ENCODE measurements at regions not wholly inside any gene's neighbourhood (a gene's known extent, or its start where the extent isn't known, plus 50 kb on each side); places are given as distances from the start of the nearest gene placed in this dataset.

- Histone ChIP-seq H3K4me1 (ENCODE audit: control insufficient read depth, insufficient read depth, low read length) (no peaks in the 10 kb centered on the region), H3K27ac (ENCODE audit: low read length) (no peak overlapping the region), H3K9me3 (ENCODE audit: control insufficient read depth, insufficient read depth, low read depth, low read length) (no peaks in the 10 kb centered on the region), H3K4me3 (ENCODE audit: low read depth in 2 of 2, low read length in 2 of 2) (no peak overlapping the region), H3K36me3 (ENCODE audit: control insufficient read depth, insufficient read depth, low read length) (no peaks in the 10 kb centered on the region), H3K27me3 (ENCODE audit: control insufficient read depth, insufficient read depth, low read length) (peaks cover 2% of the 10 kb centered on the region; the same call in 1 of the 2 replicates)
- BruUV-seq (replicated peaks), result no TSS peak
- POLR2A ChIA-PET, result interaction anchor here (0.6 kb wide), 1 partner anchor 63 kb away, joined by 3 read pairs; the partner anchor contains the start of gene STARD13
- DNase-seq (ENCODE audit: low read depth, low spot score) (no peak), ATAC-seq (no peak)
- CTCF ChIA-PET, result no interaction called here
- intact Hi-C loops (cut with micrococcal nuclease; ENCODE audit: unreplicated experiment) (no loop called here), in situ Hi-C loops (cut with HindIII; ENCODE audit: low pct_unique_long_range_greater_than_20kb, low sequenced_read_pairs) (no loop called here)
- no peak for TF ChIP-seq REST (IDR thresholded peaks at IDR 0.05; ENCODE audit: insufficient read depth in 1 of 2, low read depth in 2 of 2, low read length in 1 of 2)
- TF ChIP-seq POLR2AphosphoS5 (IDR thresholded peaks at IDR 0.05; ENCODE audit: low read depth, low read length), result no peak
- 0 out of 2 replicates have a peak, but pooled peaks have one; percentile 41 for TF ChIP-seq TCF7L2 (IDR thresholded peaks at IDR 0.05; ENCODE audit: low read depth, low read length)
- no peak for TF ChIP-seq CTCF (IDR thresholded peaks at IDR 0.05)
Observed at GRCh38 chr13:33348366-33348765, 62.8 kb upstream of the STARD13 start.

- no peak overlapping the region for H3K27ac ChIP-seq (ENCODE audit: low read length)
- in situ Hi-C loops (cut with HindIII; ENCODE audit: low pct_unique_long_range_greater_than_20kb, low sequenced_read_pairs), result no loop called here
- POLR2A ChIA-PET, result interaction anchor here (0.6 kb wide), 1 partner anchor 64 kb away, joined by 3 read pairs; the partner anchor contains the start of gene STARD13
Observed at GRCh38 chr13:33349288-33349985, 63.9 kb upstream of the STARD13 start.

More at GRCh38 chr13:33349288-33349985, 63.9 kb upstream of the STARD13 start:
- no peaks in the 10 kb centered on the region for H3K36me3 ChIP-seq (ENCODE audit: control insufficient read depth, insufficient read depth, low read length)
- H3K4me1 ChIP-seq (ENCODE audit: control insufficient read depth, insufficient read depth, low read length), result no peaks in the 10 kb centered on the region
- TF ChIP-seq TCF7L2 (IDR thresholded peaks at IDR 0.05; ENCODE audit: low read depth, low read length) (no peak), CTCF (IDR thresholded peaks at IDR 0.05) (0 out of 2 replicates have a peak, but pooled peaks have one; percentile 5)
- H3K9me3 ChIP-seq (ENCODE audit: control insufficient read depth, insufficient read depth, low read depth, low read length), result no peaks in the 10 kb centered on the region
- peaks cover 2% of the 10 kb centered on the region; the same call in 1 of the 2 replicates for H3K27me3 ChIP-seq (ENCODE audit: control insufficient read depth, insufficient read depth, low read length)
- intact Hi-C loops (cut with micrococcal nuclease; ENCODE audit: unreplicated experiment), result no loop called here
- peak overlapping the region; percentile 52 to 58; a peak in 3 of 4 replicates for H3K4me3 ChIP-seq (ENCODE audit: low read depth in 2 of 2, low read length in 2 of 2)
- peak; percentile 51; the same call in 1 of the 2 replicates for ATAC-seq
- no peak for DNase-seq (ENCODE audit: low read depth, low spot score)
- BruUV-seq (replicated peaks), result no TSS peak
- CTCF ChIA-PET, result no interaction called here

Measured in Panc1 (cell line).